DND-41 (cell line): ENCODE measurements at regions not wholly inside any gene's neighbourhood (a gene's known extent, or its start where the extent isn't known, plus 50 kb on each side); places are given as distances from the start of the nearest gene placed in this dataset.

Experiments
- ATAC-seq: fragments of 200-7000 bp; cut with Tn5 transposase; 3 replicates; pipeline ENCODE4 v1.9.1; 2021; ENCODE audit warnings: low read depth; ENCODE audit not compliant: insufficient read depth
- DNase-seq: peaks from one replicate; pipeline ENCODE4 v3.0.0-alpha.2; 2020
- H2AFZ ChIP-seq: 2 replicates; pipeline ENCODE4 v1.6.0; 2012; ENCODE audit warnings: low read depth, low read length
- H3K27ac ChIP-seq: 2 replicates; pipeline ENCODE4 v1.5.1; 2012; ENCODE audit warnings: low read length, inconsistent platforms
- H3K27me3 ChIP-seq: fragments of 200-600 bp; sonication (generic); 2 replicates; pipeline ENCODE4 v1.6.0; 2012; ENCODE audit warnings: low read length, mild to moderate bottlenecking, inconsistent platforms; ENCODE audit not compliant: insufficient read depth, poor library complexity
- H3K36me3 ChIP-seq: 2 replicates; pipeline ENCODE4 v1.5.1; 2012; ENCODE audit warnings: low read length, inconsistent platforms; ENCODE audit not compliant: insufficient read depth
- H3K4me1 ChIP-seq: 2 replicates; pipeline ENCODE4 v1.5.1; 2012; ENCODE audit warnings: mild to moderate bottlenecking, low read length; ENCODE audit not compliant: insufficient read depth
- H3K4me2 ChIP-seq: 2 replicates; pipeline ENCODE4 v1.6.0; 2012; ENCODE audit warnings: mild to moderate bottlenecking, moderate library complexity, low read length, inconsistent platforms; ENCODE audit not compliant: insufficient read depth
- H3K4me3 ChIP-seq, 2 experiments: fragments of 200-600 bp in 1 of 2; shearing (Covaris generic) in 1 of 2; 2 replicates each; pipeline ENCODE4 v1.5.1; 2012 to 2016; ENCODE audit warnings: inconsistent platforms in 2 of 2, low read length in 2 of 2, mild to moderate bottlenecking in 2 of 2, low read depth in 1 of 2, moderate library complexity in 1 of 2
- H3K79me2 ChIP-seq: 2 replicates; pipeline ENCODE4 v1.6.0; 2012; ENCODE audit warnings: low read length, inconsistent platforms; ENCODE audit not compliant: insufficient read depth
- H3K9ac ChIP-seq: 2 replicates; pipeline ENCODE4 v1.6.0; 2012; ENCODE audit warnings: low read depth, mild to moderate bottlenecking, inconsistent platforms, low read length, moderate library complexity
- H3K9me3 ChIP-seq: 2 replicates; pipeline ENCODE4 v1.5.1; 2012; ENCODE audit warnings: low read length, moderate library complexity, mild to moderate bottlenecking, inconsistent platforms; ENCODE audit not compliant: insufficient read depth, severe bottlenecking
- H4K20me1 ChIP-seq: 2 replicates; pipeline ENCODE4 v1.6.0; 2012; ENCODE audit warnings: low read length; ENCODE audit not compliant: insufficient read depth
- CTCF ChIP-seq: IDR thresholded peaks from 2 replicates; pipeline ENCODE4 v1.5.1; 2012; ENCODE audit warnings: borderline replicate concordance, low read length, moderate library complexity, mild to moderate bottlenecking; ENCODE audit not compliant: poor library complexity, severe bottlenecking; ENCODE audit errors: extremely low read depth
- EZH2 ChIP-seq: IDR thresholded peaks from 3 replicates; pipeline ENCODE4 v1.6.1; 2012; ENCODE audit warnings: borderline replicate concordance, low read depth, mild to moderate bottlenecking, moderate library complexity, low read length, inconsistent platforms; ENCODE audit not compliant: severe bottlenecking

- Histone ChIP-seq H3K79me2 (no peaks in the 10 kb centered on the region), H3K4me1 (no peaks in the 10 kb centered on the region), H3K27me3 (no peaks in the 10 kb centered on the region), H3K27ac (no peak overlapping the region), H3K36me3 (no peaks in the 10 kb centered on the region), H4K20me1 (no peaks in the 10 kb centered on the region), H3K4me2 (no peak overlapping the region), H3K9ac (no peak overlapping the region), H2AFZ (no peak overlapping the region), H3K4me3 (no peak overlapping the region), H3K9me3 (no peaks in the 10 kb centered on the region)
- DNase-seq: no peak
- ATAC-seq: no peak
- TF ChIP-seq CTCF: no peak
- TF ChIP-seq EZH2: no peak
Observed at GRCh38 chr2:100207411-100207885, 65.1 kb upstream of the AFF3 start.

DNA sequence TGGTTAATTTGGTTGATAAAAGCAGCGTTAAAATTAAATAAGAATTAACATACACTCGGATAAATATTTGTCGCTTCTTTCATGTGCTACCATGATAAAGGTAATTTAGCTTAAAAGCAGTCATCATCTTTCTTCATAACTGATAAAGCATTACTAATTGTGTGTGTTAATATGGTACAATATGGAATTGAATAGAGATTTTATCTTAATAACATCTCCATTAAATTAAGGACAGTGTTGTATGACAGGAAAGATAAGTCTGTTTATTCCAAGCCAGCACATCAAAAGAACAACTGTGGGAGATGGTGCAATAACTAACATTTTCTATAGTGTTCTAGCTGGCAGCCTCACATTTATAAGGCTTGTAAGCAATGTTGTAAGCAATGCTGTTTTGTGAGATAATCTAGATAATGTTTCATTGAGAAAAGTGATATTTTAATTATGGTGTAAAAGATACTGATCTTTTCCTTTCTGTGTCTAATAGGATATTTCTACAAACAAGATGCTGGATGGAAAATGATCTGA, 64.4 kb upstream of the AFF3 start:
- no peaks in the 10 kb centered on the region; the same call in 1 of the 2 replicates for H3K4me1 ChIP-seq
- H3K4me3 ChIP-seq: no peak overlapping the region
- no peaks in the 10 kb centered on the region for H3K36me3 ChIP-seq
- H2AFZ ChIP-seq: no peak overlapping the region
- H3K27me3 ChIP-seq: no peaks in the 10 kb centered on the region
- H3K27ac ChIP-seq: no peak overlapping the region
- no peak for DNase-seq
- no peaks in the 10 kb centered on the region for H3K79me2 ChIP-seq
- H3K9ac ChIP-seq: no peak overlapping the region
- no peak overlapping the region for H3K4me2 ChIP-seq
- H4K20me1 ChIP-seq: no peaks in the 10 kb centered on the region
- no peak for ATAC-seq
- no peaks in the 10 kb centered on the region for H3K9me3 ChIP-seq
- no peak for TF ChIP-seq EZH2
- no peak for TF ChIP-seq CTCF

DNA sequence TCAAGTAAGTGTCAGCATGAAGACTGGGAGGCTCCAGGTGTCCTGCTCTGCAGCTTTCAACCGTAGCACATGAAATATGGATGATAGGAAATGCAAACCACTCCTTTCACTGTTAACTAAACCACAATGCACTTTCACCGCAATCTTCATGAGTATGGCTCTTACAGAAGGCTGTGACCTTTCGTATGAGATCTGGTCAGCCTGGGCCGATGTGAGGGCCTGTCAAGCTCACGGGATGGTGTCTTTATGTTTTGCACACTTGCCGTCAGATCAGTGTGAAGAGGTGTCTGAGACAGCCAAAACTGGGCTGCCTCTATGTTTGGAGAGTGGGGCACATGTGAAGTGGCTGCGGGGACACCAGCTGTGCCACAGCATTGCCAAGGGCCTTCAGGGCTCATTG, 62.8 kb upstream of the AFF3 start:
- TF ChIP-seq EZH2 (no peak), CTCF (no peak)
- Histone ChIP-seq H3K9ac (no peak overlapping the region), H3K27ac (no peak overlapping the region), H3K79me2 (no peaks in the 10 kb centered on the region), H3K27me3 (no peaks in the 10 kb centered on the region), H2AFZ (no peak overlapping the region), H3K4me2 (no peak overlapping the region), H4K20me1 (no peaks in the 10 kb centered on the region), H3K4me1 (no peaks in the 10 kb centered on the region; the same call in 1 of the 2 replicates), H3K36me3 (no peaks in the 10 kb centered on the region), H3K4me3 (no peak overlapping the region), H3K9me3 (no peaks in the 10 kb centered on the region)
- ATAC-seq: 0 out of 3 replicates have a peak, but pooled peaks have one; percentile 37
- DNase-seq: no peak
